ENCODE measurements at regions not wholly inside any gene's neighbourhood (a gene's known extent, or its start where the extent isn't known, plus 50 kb on each side); places are given as distances from the start of the nearest gene placed in this dataset.

- no peaks in the 10 kb centered on the region for H3K27me3 ChIP-seq (ENCODE audit: control insufficient read depth in 3 of 3, insufficient read depth in 3 of 3, low read length in 3 of 3)
- DNase-seq, result no peak
- H3K4me1 ChIP-seq (ENCODE audit: control insufficient read depth in 3 of 3, insufficient read depth in 2 of 3, low read depth in 1 of 3, low read length in 2 of 3), result peaks cover 3 to 30% (median 3%) of the 10 kb centered on the region in 3 donors
- no peak overlapping the region for H3K27ac ChIP-seq (ENCODE audit: low read depth in 1 of 3, low read length in 2 of 3)
- H3K4me3 ChIP-seq (ENCODE audit: low read depth in 1 of 3, low read length in 3 of 3), result no peak overlapping the region
- H3K36me3 ChIP-seq (ENCODE audit: control insufficient read depth in 3 of 3, insufficient read depth in 2 of 3, low read depth in 1 of 3, low read length in 3 of 3), result no peaks in the 10 kb centered on the region
- no peak for FAIRE-seq
- WGBS, 3 donors, result 79 to 89% (median 84%) methylated on average over 1 of the region's 1 CpG
- no peaks in the 10 kb centered on the region for H3K9me3 ChIP-seq (ENCODE audit: control insufficient read depth in 2 of 2, insufficient read depth in 1 of 2, low read depth in 1 of 2, low read length in 1 of 2)
These were observed 558.4 kb downstream of the LMO4 start for GRCh38 chr1:87887100-87887499.

- FAIRE-seq (no peak), DNase-seq (peak; percentile 83 to 86)
- WGBS, 3 donors, result 16 to 32% (median 21%) methylated on average over 2 of the region's 2 CpGs
- no peak overlapping the region for H3K4me3 ChIP-seq (ENCODE audit: low read depth in 1 of 3, low read length in 3 of 3)
- no peaks in the 10 kb centered on the region for H3K27me3 ChIP-seq (ENCODE audit: control insufficient read depth in 3 of 3, insufficient read depth in 3 of 3, low read length in 3 of 3)
- H3K9me3 ChIP-seq (ENCODE audit: control insufficient read depth in 2 of 2, insufficient read depth in 1 of 2, low read depth in 1 of 2, low read length in 1 of 2), result no peaks in the 10 kb centered on the region
- no peaks in the 10 kb centered on the region for H3K36me3 ChIP-seq (ENCODE audit: control insufficient read depth in 3 of 3, insufficient read depth in 2 of 3, low read depth in 1 of 3, low read length in 3 of 3)
- H3K4me1 ChIP-seq (ENCODE audit: control insufficient read depth in 3 of 3, insufficient read depth in 2 of 3, low read depth in 1 of 3, low read length in 2 of 3), result peaks cover 3 to 30% (median 3%) of the 10 kb centered on the region in 3 donors
- peak overlapping the region in 1 of 3 donors; percentile 50 for H3K27ac ChIP-seq (ENCODE audit: low read depth in 1 of 3, low read length in 2 of 3)
These were observed 559.8 kb downstream of the LMO4 start for GRCh38 chr1:87888446-87888845.

- no peaks in the 10 kb centered on the region for H3K36me3 ChIP-seq (ENCODE audit: control insufficient read depth in 3 of 3, insufficient read depth in 2 of 3, low read depth in 1 of 3, low read length in 3 of 3)
- H3K27me3 ChIP-seq (ENCODE audit: control insufficient read depth in 3 of 3, insufficient read depth in 3 of 3, low read length in 3 of 3), result no peaks in the 10 kb centered on the region
- FAIRE-seq (no peak), DNase-seq (no peak)
- H3K27ac ChIP-seq (ENCODE audit: low read depth in 1 of 3, low read length in 2 of 3), result no peak overlapping the region
- no peak overlapping the region for H3K4me3 ChIP-seq (ENCODE audit: low read depth in 1 of 3, low read length in 3 of 3)
- peaks cover 0 to 14% (median 0%) of the 10 kb centered on the region in 3 donors for H3K4me1 ChIP-seq (ENCODE audit: control insufficient read depth in 3 of 3, insufficient read depth in 2 of 3, low read depth in 1 of 3, low read length in 2 of 3)
- no peaks in the 10 kb centered on the region for H3K9me3 ChIP-seq (ENCODE audit: control insufficient read depth in 2 of 2, insufficient read depth in 1 of 2, low read depth in 1 of 2, low read length in 1 of 2)
- WGBS, 3 donors, result 84 to 90% (median 87%) methylated on average over 1 of the region's 1 CpG
These were observed 565.4 kb downstream of the LMO4 start for GRCh38 chr1:87894062-87894461.

- H3K27ac ChIP-seq (ENCODE audit: low read depth in 1 of 3, low read length in 2 of 3), result no peak overlapping the region
These were observed 568.8 kb downstream of the LMO4 start for GRCh38 chr1:87897481-87897880.

GRCh38 chr1:87898431-87898830, 569.8 kb downstream of the LMO4 start:
- Histone ChIP-seq H3K27ac (ENCODE audit: low read depth in 1 of 3, low read length in 2 of 3) (peak overlapping the region in 1 of 3 donors; percentile 38), H3K4me1 (ENCODE audit: control insufficient read depth in 3 of 3, insufficient read depth in 2 of 3, low read depth in 1 of 3, low read length in 2 of 3) (peaks cover 0 to 22% (median 0%) of the 10 kb centered on the region in 3 donors), H3K9me3 (ENCODE audit: control insufficient read depth in 2 of 2, insufficient read depth in 1 of 2, low read depth in 1 of 2, low read length in 1 of 2) (no peaks in the 10 kb centered on the region), H3K4me3 (ENCODE audit: low read depth in 1 of 3, low read length in 3 of 3) (no peak overlapping the region), H3K36me3 (ENCODE audit: control insufficient read depth in 3 of 3, insufficient read depth in 2 of 3, low read depth in 1 of 3, low read length in 3 of 3) (no peaks in the 10 kb centered on the region), H3K27me3 (ENCODE audit: control insufficient read depth in 3 of 3, insufficient read depth in 3 of 3, low read length in 3 of 3) (no peaks in the 10 kb centered on the region)
- DNase-seq (peak in 1 of 2 donors; percentile 41), FAIRE-seq (no peak)
- 36 to 64% (median 58%) methylated on average over 4 of the region's 4 CpGs for WGBS, 3 donors

More at GRCh38 chr1:87897481-87897880, 568.8 kb downstream of the LMO4 start:
- 53 to 58% (median 54%) methylated on average over 1 of the region's 1 CpG for WGBS, 3 donors
- Histone ChIP-seq H3K4me1 (ENCODE audit: control insufficient read depth in 3 of 3, insufficient read depth in 2 of 3, low read depth in 1 of 3, low read length in 2 of 3) (peaks cover 0 to 15% (median 0%) of the 10 kb centered on the region in 3 donors), H3K4me3 (ENCODE audit: low read depth in 1 of 3, low read length in 3 of 3) (no peak overlapping the region), H3K27me3 (ENCODE audit: control insufficient read depth in 3 of 3, insufficient read depth in 3 of 3, low read length in 3 of 3) (no peaks in the 10 kb centered on the region), H3K36me3 (ENCODE audit: control insufficient read depth in 3 of 3, insufficient read depth in 2 of 3, low read depth in 1 of 3, low read length in 3 of 3) (no peaks in the 10 kb centered on the region), H3K9me3 (ENCODE audit: control insufficient read depth in 2 of 2, insufficient read depth in 1 of 2, low read depth in 1 of 2, low read length in 1 of 2) (no peaks in the 10 kb centered on the region)
- no peak for FAIRE-seq
- no peak for DNase-seq

GRCh38 chr1:87899017-87899416, 570.3 kb downstream of the LMO4 start:
- no peak for FAIRE-seq
- no peaks in the 10 kb centered on the region for H3K27me3 ChIP-seq (ENCODE audit: control insufficient read depth in 3 of 3, insufficient read depth in 3 of 3, low read length in 3 of 3)
- peak overlapping the region in 1 of 3 donors; percentile 38 for H3K27ac ChIP-seq (ENCODE audit: low read depth in 1 of 3, low read length in 2 of 3)
- 11 to 40% (median 36%) methylated on average over 2 of the region's 2 CpGs for WGBS, 3 donors
- H3K36me3 ChIP-seq (ENCODE audit: control insufficient read depth in 3 of 3, insufficient read depth in 2 of 3, low read depth in 1 of 3, low read length in 3 of 3), result no peaks in the 10 kb centered on the region
- H3K9me3 ChIP-seq (ENCODE audit: control insufficient read depth in 2 of 2, insufficient read depth in 1 of 2, low read depth in 1 of 2, low read length in 1 of 2), result no peaks in the 10 kb centered on the region
- no peak for DNase-seq
- H3K4me3 ChIP-seq (ENCODE audit: low read depth in 1 of 3, low read length in 3 of 3), result no peak overlapping the region
- H3K4me1 ChIP-seq (ENCODE audit: control insufficient read depth in 3 of 3, insufficient read depth in 2 of 3, low read depth in 1 of 3, low read length in 2 of 3), result peaks cover 0 to 22% (median 0%) of the 10 kb centered on the region in 3 donors

GRCh38 chr1:87899746-87900145, 571.1 kb downstream of the LMO4 start:
- Histone ChIP-seq H3K27me3 (ENCODE audit: control insufficient read depth in 3 of 3, insufficient read depth in 3 of 3, low read length in 3 of 3) (no peaks in the 10 kb centered on the region), H3K4me1 (ENCODE audit: control insufficient read depth in 3 of 3, insufficient read depth in 2 of 3, low read depth in 1 of 3, low read length in 2 of 3) (peaks cover 0 to 22% (median 0%) of the 10 kb centered on the region in 3 donors), H3K9me3 (ENCODE audit: control insufficient read depth in 2 of 2, insufficient read depth in 1 of 2, low read depth in 1 of 2, low read length in 1 of 2) (no peaks in the 10 kb centered on the region), H3K4me3 (ENCODE audit: low read depth in 1 of 3, low read length in 3 of 3) (no peak overlapping the region), H3K27ac (ENCODE audit: low read depth in 1 of 3, low read length in 2 of 3) (no peak overlapping the region), H3K36me3 (ENCODE audit: control insufficient read depth in 3 of 3, insufficient read depth in 2 of 3, low read depth in 1 of 3, low read length in 3 of 3) (no peaks in the 10 kb centered on the region)
- DNase-seq (peak in 1 of 2 donors; percentile 22), FAIRE-seq (no peak)
- 33 to 66% (median 51%) methylated on average over 3 of the region's 3 CpGs for WGBS, 3 donors

- Histone ChIP-seq H3K27ac (ENCODE audit: low read depth in 1 of 3, low read length in 2 of 3) (peak overlapping the region in 1 of 3 donors; percentile 9), H3K4me3 (ENCODE audit: low read depth in 1 of 3, low read length in 3 of 3) (no peak overlapping the region), H3K36me3 (ENCODE audit: control insufficient read depth in 3 of 3, insufficient read depth in 2 of 3, low read depth in 1 of 3, low read length in 3 of 3) (no peaks in the 10 kb centered on the region), H3K27me3 (ENCODE audit: control insufficient read depth in 3 of 3, insufficient read depth in 3 of 3, low read length in 3 of 3) (no peaks in the 10 kb centered on the region), H3K4me1 (ENCODE audit: control insufficient read depth in 3 of 3, insufficient read depth in 2 of 3, low read depth in 1 of 3, low read length in 2 of 3) (peaks cover 0 to 18% (median 0%) of the 10 kb centered on the region in 3 donors), H3K9me3 (ENCODE audit: control insufficient read depth in 2 of 2, insufficient read depth in 1 of 2, low read depth in 1 of 2, low read length in 1 of 2) (no peaks in the 10 kb centered on the region)
- 25 to 87% (median 58%) methylated on average over 4 of the region's 4 CpGs for WGBS, 3 donors
- DNase-seq (peak; percentile 12 to 61), FAIRE-seq (no peak)
These were observed 574.1 kb downstream of the LMO4 start for GRCh38 chr1:87902830-87903229.

- FAIRE-seq (no peak), DNase-seq (no peak)
- H3K9me3 ChIP-seq (ENCODE audit: control insufficient read depth in 2 of 2, insufficient read depth in 1 of 2, low read depth in 1 of 2, low read length in 1 of 2), result no peaks in the 10 kb centered on the region
- H3K4me3 ChIP-seq (ENCODE audit: low read depth in 1 of 3, low read length in 3 of 3), result no peak overlapping the region
- H3K4me1 ChIP-seq (ENCODE audit: control insufficient read depth in 3 of 3, insufficient read depth in 2 of 3, low read depth in 1 of 3, low read length in 2 of 3), result peaks cover 0 to 15% (median 0%) of the 10 kb centered on the region in 3 donors
- H3K27ac ChIP-seq (ENCODE audit: low read depth in 1 of 3, low read length in 2 of 3), result peak overlapping the region in 1 of 3 donors; percentile 9
- H3K36me3 ChIP-seq (ENCODE audit: control insufficient read depth in 3 of 3, insufficient read depth in 2 of 3, low read depth in 1 of 3, low read length in 3 of 3), result no peaks in the 10 kb centered on the region
- H3K27me3 ChIP-seq (ENCODE audit: control insufficient read depth in 3 of 3, insufficient read depth in 3 of 3, low read length in 3 of 3), result no peaks in the 10 kb centered on the region
These were observed 574.6 kb downstream of the LMO4 start for GRCh38 chr1:87903242-87903641.

Measured in small intestine (tissue), 7 donors.